B cell (primary cell): ENCODE measurements at regions not wholly inside any gene's neighbourhood (a gene's known extent, or its start where the extent isn't known, plus 50 kb on each side); places are given as distances from the start of the nearest gene placed in this dataset.

Source experiments
- ATAC-seq: fragments of 200-7000 bp; cut with Tn5 transposase; one replicate; pipeline ENCODE4 v1.10.0; 2021; ENCODE audit warnings: low read depth, mild to moderate bottlenecking, moderate number of reproducible peaks, moderate library complexity
- CTCF ChIA-PET: fragments of 350-600 bp; sonication (Branson Sonifier 250); formaldehyde crosslinking; loops from one replicate; lab custom pipeline; 2021; ENCODE audit warnings: antibody characterized with exemption, inconsistent platforms; lab: Charles Lee
- POLR2A ChIA-PET: fragments of 350-600 bp; sonication (Branson Sonifier 250); formaldehyde crosslinking; loops from one replicate; lab custom pipeline; 2021; ENCODE audit warnings: antibody characterized with exemption; lab: Charles Lee
- DNase-seq: peaks from one replicate; pipeline ENCODE4 v3.0.0; 2013
- H2AFZ ChIP-seq: 2 replicates; pipeline ENCODE4 v1.6.1; 2012; ENCODE audit warnings: mild to moderate bottlenecking, low read depth, low read length; ENCODE audit not compliant: insufficient read depth, poor library complexity, severe bottlenecking
- H3K27ac ChIP-seq, 2 donors: 1 replicate in 1 of 2; 2 replicates in 1 of 2; pipeline ENCODE4 v1.5.1; 2012 to 2013; ENCODE audit warnings: low read length in 2 of 2, mild to moderate bottlenecking in 2 of 2, moderate library complexity in 1 of 2
- H3K27me3 ChIP-seq, 4 experiments: fragments of 200-600 bp in 1 of 4; sonication (generic) in 1 of 4; replicated peaks in 1 of 4; 1 replicate in 2 of 4; 2 replicates in 2 of 4; pipeline versions ENCODE4 v1.6.1 to v1.7.0; 2013 to 2016; ENCODE audit warnings: low read length in 3 of 4, mild to moderate bottlenecking in 2 of 4, mixed read lengths in 1 of 4, moderate library complexity in 1 of 4; ENCODE audit not compliant: insufficient read depth in 4 of 4, control insufficient read depth in 3 of 4; ENCODE audit errors: control extremely low read depth in 1 of 4
- H3K36me3 ChIP-seq, 2 experiments: replicated peaks in 1 of 2; 1 replicate in 1 of 2; 2 replicates in 1 of 2; pipeline versions ENCODE4 v1.6.1 to v1.7.1; 2013; ENCODE audit warnings: low read length in 1 of 2; ENCODE audit not compliant: insufficient read depth in 2 of 2, control insufficient read depth in 1 of 2; ENCODE audit errors: control extremely low read depth in 1 of 2, extremely low read depth in 1 of 2
- H3K4me1 ChIP-seq, 2 donors: fragments of 200-600 bp in 1 of 2; sonication (generic) in 1 of 2; 1 replicate in 1 of 2; 2 replicates in 1 of 2; pipeline versions ENCODE4 v1.5.1 to v1.6.1; 2013 to 2017; ENCODE audit warnings: low read length in 2 of 2; ENCODE audit not compliant: control insufficient read depth in 2 of 2, insufficient read depth in 2 of 2
- H3K4me2 ChIP-seq: replicated peaks from 2 replicates; pipeline ENCODE3; 2012; ENCODE audit warnings: mild to moderate bottlenecking, low read depth, low read length; ENCODE audit not compliant: poor library complexity, severe bottlenecking
- H3K4me3 ChIP-seq, 5 experiments: fragments of 200-600 bp in 1 of 5; sonication (generic) in 1 of 5; 1 replicate in 3 of 5; 2 replicates in 2 of 5; pipeline versions ENCODE4 v1.5.1 to v1.7.0; 2011 to 2016; ENCODE audit warnings: low read length in 4 of 5, mild to moderate bottlenecking in 4 of 5, low read depth in 2 of 5, control low read depth in 1 of 5, moderate library complexity in 1 of 5; ENCODE audit not compliant: insufficient read depth in 1 of 5; ENCODE audit errors: control extremely low read depth in 1 of 5, extremely low read depth in 1 of 5
- H3K79me2 ChIP-seq: fragments of 200-600 bp; sonication (generic); one replicate; pipeline ENCODE4 v1.6.0; 2016; ENCODE audit warnings: low read length; ENCODE audit not compliant: control insufficient read depth, insufficient read depth
- H3K9ac ChIP-seq: fragments of 200-600 bp; sonication (generic); 2 replicates; pipeline ENCODE4 v1.6.1; 2017; ENCODE audit warnings: mild to moderate bottlenecking, low read length, moderate library complexity
- H3K9me3 ChIP-seq, 3 donors: one replicate each; pipeline versions ENCODE4 v1.6.1 to v1.7.1; 2013; ENCODE audit warnings: low read length in 2 of 3; ENCODE audit not compliant: control insufficient read depth in 2 of 3, insufficient read depth in 1 of 3; ENCODE audit errors: control extremely low read depth in 1 of 3
- H4K20me1 ChIP-seq: 2 replicates; pipeline ENCODE4 v1.6.0; 2012; ENCODE audit warnings: mild to moderate bottlenecking, low read length; ENCODE audit not compliant: insufficient read depth, control insufficient read depth, poor library complexity, severe bottlenecking
- H3K27ac Mint-ChIP-seq: one replicate; pipeline ENCODE4 v1.8.0; 2021; ENCODE audit warnings: mixed read lengths
- H3K27me3 Mint-ChIP-seq: one replicate; pipeline ENCODE4 v1.8.0; 2021; ENCODE audit warnings: mixed read lengths
- H3K4me1 Mint-ChIP-seq: one replicate; pipeline ENCODE4 v1.8.0; 2021; ENCODE audit warnings: mixed read lengths
- H3K4me3 Mint-ChIP-seq: one replicate; pipeline ENCODE4 v1.8.0; 2021; ENCODE audit warnings: mixed read lengths
- H3K9me3 Mint-ChIP-seq: one replicate; pipeline ENCODE4 v1.8.0; 2022; ENCODE audit warnings: mixed read lengths; ENCODE audit not compliant: insufficient read depth
- EZH2 ChIP-seq: IDR thresholded peaks from 2 replicates; pipeline ENCODE4 v1.6.1; 2012; ENCODE audit warnings: borderline replicate concordance, low read depth, mild to moderate bottlenecking, moderate library complexity, low read length; ENCODE audit not compliant: insufficient read depth, poor library complexity, severe bottlenecking
- WGBS: methylation state at CpG from one replicate; pipeline ENCODE4 v1.1.5; 2013; ENCODE audit warnings: missing lambda C conversion rate; ENCODE audit not compliant: insufficient coverage; 5-methylcytosine and 5-hydroxymethylcytosine counted together
- intact Hi-C: fragments of 100-400 bp; cut with micrococcal nuclease; formaldehyde crosslinking; loops from one replicate; pipeline ENCODE4 v1.10.0; 2022
- TF ChIP-seq, protein P1 (sequence below): fragments of 200-600 bp; IDR thresholded peaks from one replicate; pipeline ENCODE4 v1.8.0; 2022; ENCODE audit warnings: antibody characterized with exemption, mild to moderate bottlenecking

DNA sequence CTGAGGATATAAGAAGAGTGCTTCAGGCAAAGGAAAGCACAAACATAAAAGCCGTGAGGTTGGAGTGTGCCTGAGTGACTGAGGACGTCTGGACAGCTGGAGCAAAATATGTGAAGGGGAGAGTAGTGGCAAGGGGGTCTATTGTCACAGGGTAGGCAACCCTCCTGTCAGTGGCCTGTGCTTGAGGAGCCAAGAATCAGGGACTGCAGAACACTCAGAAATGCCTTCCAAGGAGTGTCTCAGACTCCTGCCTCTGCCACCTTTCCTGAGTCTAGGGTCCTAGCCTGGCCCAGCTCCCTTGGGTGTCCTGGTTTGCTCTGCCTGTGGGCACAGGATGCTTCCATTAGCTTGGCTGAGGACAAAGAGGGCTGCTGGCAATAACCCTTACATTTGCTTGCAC lies 152.5 kb upstream of the PJA1 start:
- H4K20me1 ChIP-seq, result no peaks in the 10 kb centered on the region
- WGBS, result no CpG with 5 or more reads among the region's 2 CpGs
- TF ChIP-seq EZH2, result no peak
- TF ChIP-seq, protein P1, sequence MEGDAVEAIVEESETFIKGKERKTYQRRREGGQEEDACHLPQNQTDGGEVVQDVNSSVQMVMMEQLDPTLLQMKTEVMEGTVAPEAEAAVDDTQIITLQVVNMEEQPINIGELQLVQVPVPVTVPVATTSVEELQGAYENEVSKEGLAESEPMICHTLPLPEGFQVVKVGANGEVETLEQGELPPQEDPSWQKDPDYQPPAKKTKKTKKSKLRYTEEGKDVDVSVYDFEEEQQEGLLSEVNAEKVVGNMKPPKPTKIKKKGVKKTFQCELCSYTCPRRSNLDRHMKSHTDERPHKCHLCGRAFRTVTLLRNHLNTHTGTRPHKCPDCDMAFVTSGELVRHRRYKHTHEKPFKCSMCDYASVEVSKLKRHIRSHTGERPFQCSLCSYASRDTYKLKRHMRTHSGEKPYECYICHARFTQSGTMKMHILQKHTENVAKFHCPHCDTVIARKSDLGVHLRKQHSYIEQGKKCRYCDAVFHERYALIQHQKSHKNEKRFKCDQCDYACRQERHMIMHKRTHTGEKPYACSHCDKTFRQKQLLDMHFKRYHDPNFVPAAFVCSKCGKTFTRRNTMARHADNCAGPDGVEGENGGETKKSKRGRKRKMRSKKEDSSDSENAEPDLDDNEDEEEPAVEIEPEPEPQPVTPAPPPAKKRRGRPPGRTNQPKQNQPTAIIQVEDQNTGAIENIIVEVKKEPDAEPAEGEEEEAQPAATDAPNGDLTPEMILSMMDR, result no peak
- DNase-seq (no peak), ATAC-seq (no peak)
- H3K4me3 ChIP-seq, result no peak overlapping the region
- H3K4me3 Mint-ChIP-seq, result no peak overlapping the region
- no peaks in the 10 kb centered on the region for H3K36me3 ChIP-seq
- H3K9me3 Mint-ChIP-seq, result no peaks in the 10 kb centered on the region
- intact Hi-C loops, result no loop called here
- H3K9me3 ChIP-seq, result no peaks in the 10 kb centered on the region
- H3K27ac ChIP-seq, result no peak overlapping the region
- peaks cover 4% of the 10 kb centered on the region for H3K27me3 Mint-ChIP-seq
- H3K4me1 Mint-ChIP-seq, result no peaks in the 10 kb centered on the region
- H2AFZ ChIP-seq, result no peak overlapping the region
- no peaks in the 10 kb centered on the region for H3K4me1 ChIP-seq
- CTCF ChIA-PET, result no interaction called here
- H3K9ac ChIP-seq, result no peak overlapping the region
- H3K27me3 ChIP-seq, result no peaks in the 10 kb centered on the region
- no peaks in the 10 kb centered on the region for H3K79me2 ChIP-seq
- H3K4me2 ChIP-seq, result no peak overlapping the region
- no peak overlapping the region for H3K27ac Mint-ChIP-seq
- POLR2A ChIA-PET, result no interaction called here

DNA sequence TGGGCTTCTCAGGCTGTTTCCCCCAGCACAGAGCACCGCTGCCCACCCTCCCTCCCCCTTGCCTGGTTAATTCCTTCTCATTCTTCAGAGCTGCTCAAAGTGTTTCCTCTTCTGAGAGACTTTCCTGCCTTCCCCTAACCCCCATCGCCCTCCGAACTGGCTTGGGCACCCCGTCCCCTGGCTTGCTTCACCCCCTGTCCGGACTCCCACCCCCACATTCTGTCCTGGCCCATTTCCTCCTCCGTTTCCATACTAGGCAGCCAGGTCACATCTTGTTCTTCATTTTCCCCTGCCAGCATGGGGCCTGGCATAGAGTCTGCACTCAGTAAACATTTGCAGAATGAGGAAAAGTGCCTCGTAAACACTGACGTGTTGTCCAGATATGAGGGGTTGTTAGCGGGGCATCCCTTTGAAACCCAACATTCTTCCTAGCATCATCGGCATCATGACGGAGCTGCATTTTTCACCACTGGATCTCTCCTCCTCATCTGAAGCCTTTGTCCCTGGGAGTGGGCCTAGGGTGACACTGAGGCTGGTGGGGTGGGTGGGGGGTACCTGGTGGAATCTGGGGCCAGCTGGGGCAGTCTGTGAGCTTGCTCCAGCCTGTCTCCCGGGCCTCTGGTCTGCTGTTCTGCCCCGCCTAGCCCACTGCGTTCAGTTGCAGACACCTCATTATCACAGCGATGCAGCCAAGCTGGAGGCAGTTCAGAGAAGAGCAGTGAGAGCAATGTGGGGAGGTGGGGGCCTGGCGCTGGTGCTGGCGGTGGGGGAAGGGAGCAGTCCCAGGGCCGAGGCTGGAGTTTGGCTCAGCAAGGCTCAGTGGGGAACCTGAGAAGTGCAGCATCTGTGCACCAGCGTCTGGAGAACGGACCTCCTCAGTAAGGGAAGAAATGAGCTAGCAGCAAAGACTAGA lies 149.4 kb upstream of the PJA1 start:
- no peaks in the 10 kb centered on the region for H3K9me3 Mint-ChIP-seq
- TF ChIP-seq, protein P1, result no peak
- no peak for TF ChIP-seq EZH2
- Histone ChIP-seq H3K27ac (no peak overlapping the region), H3K4me1 (no peaks in the 10 kb centered on the region), H3K27me3 (no peaks in the 10 kb centered on the region), H3K9me3 (no peaks in the 10 kb centered on the region), H4K20me1 (no peaks in the 10 kb centered on the region), H3K36me3 (no peaks in the 10 kb centered on the region), H3K4me3 (no peak overlapping the region), H3K79me2 (no peaks in the 10 kb centered on the region), H2AFZ (no peak overlapping the region), H3K4me2 (no peak overlapping the region), H3K9ac (no peak overlapping the region)
- ChIA-PET CTCF (no interaction called here), POLR2A (no interaction called here)
- intact Hi-C loops, result no loop called here
- WGBS, result 68% methylated on average over 8 of the region's 20 CpGs
- peaks cover 8% of the 10 kb centered on the region for H3K27me3 Mint-ChIP-seq
- ATAC-seq (no peak), DNase-seq (no peak)
- no peak overlapping the region for H3K27ac Mint-ChIP-seq
- no peak overlapping the region for H3K4me3 Mint-ChIP-seq
- no peaks in the 10 kb centered on the region for H3K4me1 Mint-ChIP-seq
